H9 (cell line): ENCODE measurements at regions not wholly inside any gene's neighbourhood (a gene's known extent, or its start where the extent isn't known, plus 50 kb on each side); places are given as distances from the start of the nearest gene placed in this dataset.

Experiments used
- DNase-seq: peaks from one replicate; pipeline ENCODE4 v3.0.0-alpha.2; 2017
- H2AFZ ChIP-seq: one replicate; pipeline ENCODE4 v1.6.1; 2013; ENCODE audit warnings: mild to moderate bottlenecking, low read length, control low read depth, moderate library complexity
- H2AK5ac ChIP-seq: 2 replicates; pipeline ENCODE4 v1.6.1; 2013; ENCODE audit warnings: low read length, control low read depth, mixed read lengths; ENCODE audit not compliant: insufficient read length
- H2BK120ac ChIP-seq: one replicate; pipeline ENCODE4 v1.6.1; 2013; ENCODE audit warnings: low read depth, mild to moderate bottlenecking, low read length, control low read depth, inconsistent platforms; ENCODE audit not compliant: poor library complexity, severe bottlenecking
- H2BK12ac ChIP-seq: 2 replicates; pipeline ENCODE4 v1.6.1; 2013; ENCODE audit warnings: low read length, control low read depth, mixed read lengths, low read depth; ENCODE audit not compliant: insufficient read length
- H2BK15ac ChIP-seq: 2 replicates; pipeline ENCODE4 v1.6.1; 2013; ENCODE audit warnings: low read depth, low read length, control low read depth
- H2BK20ac ChIP-seq: one replicate; pipeline ENCODE4 v1.6.1; 2013; ENCODE audit warnings: low read depth, mild to moderate bottlenecking, low read length, control low read depth, inconsistent platforms; ENCODE audit not compliant: poor library complexity, severe bottlenecking
- H2BK5ac ChIP-seq: 2 replicates; pipeline ENCODE4 v1.6.1; 2013; ENCODE audit warnings: low read length, control low read depth, mixed read lengths; ENCODE audit not compliant: insufficient read length
- H3K14ac ChIP-seq: 2 replicates; pipeline ENCODE4 v1.6.1; 2013; ENCODE audit warnings: low read length, control low read depth; ENCODE audit not compliant: insufficient read depth
- H3K18ac ChIP-seq: 2 replicates; pipeline ENCODE4 v1.6.1; 2013; ENCODE audit warnings: low read depth, mild to moderate bottlenecking, mixed read lengths, low read length, control low read depth; ENCODE audit not compliant: insufficient read length
- H3K23ac ChIP-seq: 2 replicates; pipeline ENCODE4 v1.6.1; 2013; ENCODE audit warnings: low read length, control low read depth, mixed read lengths, low read depth; ENCODE audit not compliant: insufficient read length
- H3K23me2 ChIP-seq: 2 replicates; pipeline ENCODE4 v1.6.1; 2013; ENCODE audit warnings: low read depth, mild to moderate bottlenecking, mixed read lengths, low read length, control low read depth; ENCODE audit not compliant: insufficient read length, poor library complexity, severe bottlenecking
- H3K27ac ChIP-seq: 2 replicates; pipeline ENCODE4 v1.5.1; 2013; ENCODE audit warnings: low read length, control low read depth, mixed read lengths, low read depth; ENCODE audit not compliant: insufficient read length
- H3K27me3 ChIP-seq: 2 replicates; pipeline ENCODE4 v1.6.1; 2013; ENCODE audit warnings: low read length, control low read depth, inconsistent platforms; ENCODE audit not compliant: insufficient read depth
- H3K4ac ChIP-seq: 2 replicates; pipeline ENCODE4 v1.6.1; 2013; ENCODE audit warnings: low read depth, mild to moderate bottlenecking, control low read depth, inconsistent platforms, low read length, moderate library complexity
- H3K4me1 ChIP-seq: 2 replicates; pipeline ENCODE4 v1.6.1; 2013; ENCODE audit warnings: low read length, control low read depth, inconsistent platforms; ENCODE audit not compliant: insufficient read depth
- H3K4me2 ChIP-seq: 2 replicates; pipeline ENCODE4 v1.6.1; 2013; ENCODE audit warnings: low read length, control low read depth, mixed read lengths; ENCODE audit not compliant: insufficient read length, insufficient read depth
- H3K56ac ChIP-seq: 2 replicates; pipeline ENCODE4 v1.6.1; 2013; ENCODE audit warnings: low read depth, mild to moderate bottlenecking, mixed read lengths, low read length, control low read depth; ENCODE audit not compliant: insufficient read length
- H3K79me1 ChIP-seq: 2 replicates; pipeline ENCODE4 v1.6.1; 2013; ENCODE audit warnings: low read depth, mild to moderate bottlenecking, moderate library complexity, low read length, control low read depth, inconsistent platforms; ENCODE audit not compliant: insufficient read depth, poor library complexity, severe bottlenecking
- H3K79me2 ChIP-seq: 2 replicates; pipeline ENCODE4 v1.6.1; 2013; ENCODE audit warnings: low read length, control low read depth, inconsistent platforms; ENCODE audit not compliant: insufficient read depth
- H3K9ac ChIP-seq: 2 replicates; pipeline ENCODE4 v1.6.1; 2013; ENCODE audit warnings: low read length, control low read depth, mixed read lengths; ENCODE audit not compliant: insufficient read length; ENCODE audit errors: extremely low read depth
- H3K9me3 ChIP-seq: one replicate; pipeline ENCODE4 v1.6.1; 2013; ENCODE audit warnings: low read depth, low read length, inconsistent platforms; ENCODE audit not compliant: control insufficient read depth
- H3T11ph ChIP-seq: one replicate; pipeline ENCODE4 v1.6.1; 2013; ENCODE audit warnings: mild to moderate bottlenecking, low read length, control low read depth, inconsistent platforms
- H4K20me1 ChIP-seq: one replicate; pipeline ENCODE4 v1.6.1; 2013; ENCODE audit not compliant: control insufficient read depth, insufficient read length, insufficient read depth
- H4K5ac ChIP-seq: 2 replicates; pipeline ENCODE4 v1.6.1; 2013; ENCODE audit warnings: low read depth, mild to moderate bottlenecking, mixed read lengths, low read length, control low read depth; ENCODE audit not compliant: insufficient read length
- H4K8ac ChIP-seq: replicated peaks from 2 replicates; pipeline ENCODE4 v1.6.1; 2013; ENCODE audit warnings: low read length, control low read depth, mixed read lengths, low read depth; ENCODE audit not compliant: insufficient read length
- H4K91ac ChIP-seq: 2 replicates; pipeline ENCODE4 v1.6.1; 2013; ENCODE audit warnings: low read depth, mild to moderate bottlenecking, moderate library complexity, mixed read lengths, low read length, control low read depth; ENCODE audit not compliant: insufficient read length
- H3K27ac Mint-ChIP-seq, 3 experiments: 2 replicates in 2 of 3; 3 replicates in 1 of 3; pipeline ENCODE4 v1.8.0; 2020 to 2021; ENCODE audit warnings: mixed read lengths in 3 of 3, mild to moderate bottlenecking in 1 of 3, moderate library complexity in 1 of 3
- H3K27me3 Mint-ChIP-seq: 2 replicates; pipeline ENCODE4 v1.8.0; 2021; ENCODE audit warnings: low read depth, mild to moderate bottlenecking, moderate library complexity, mixed read lengths
- H3K36me3 Mint-ChIP-seq, 3 experiments: 2 replicates in 2 of 3; 3 replicates in 1 of 3; pipeline ENCODE4 v1.8.0; 2020 to 2021; ENCODE audit warnings: low read depth in 3 of 3, mixed read lengths in 3 of 3; ENCODE audit not compliant: insufficient read depth in 1 of 3
- H3K4me1 Mint-ChIP-seq, 2 experiments: 2 replicates each; pipeline ENCODE4 v1.8.0; 2020; ENCODE audit warnings: mixed read lengths in 2 of 2
- H3K4me3 Mint-ChIP-seq, 2 experiments: 2 replicates in 1 of 2; 3 replicates in 1 of 2; pipeline ENCODE4 v1.8.0; 2020 to 2021; ENCODE audit warnings: mild to moderate bottlenecking in 2 of 2, mixed read lengths in 2 of 2, moderate library complexity in 1 of 2
- H3K9me3 Mint-ChIP-seq, 2 experiments: 2 replicates in 1 of 2; 3 replicates in 1 of 2; pipeline ENCODE4 v1.8.0; 2020; ENCODE audit warnings: mild to moderate bottlenecking in 2 of 2, mixed read lengths in 2 of 2, moderate library complexity in 1 of 2
- CTCF ChIP-seq: fragments of 200-600 bp; sonication (generic); conservative IDR thresholded peaks from 3 replicates; pipeline ENCODE4 v1.8.0; 2021; ENCODE audit warnings: antibody characterized with exemption, mild to moderate bottlenecking
- WGBS: extraction: QIAGEN DNeasy Blood & Tissue Kit; methylation state at CpG from one replicate; pipeline ENCODE4 v1.1.7; 2013; ENCODE audit warnings: missing lambda C conversion rate, low lambda C conversion rate, mixed read lengths; ENCODE audit not compliant: insufficient read length; ENCODE audit errors: extremely low coverage; 5-methylcytosine and 5-hydroxymethylcytosine counted together

- H3K4me1 ChIP-seq, result no peaks in the 10 kb centered on the region
- no peak overlapping the region for H4K5ac ChIP-seq
- H2AK5ac ChIP-seq, result no peak overlapping the region
- TF ChIP-seq CTCF, result no peak
- Mint-ChIP-seq H3K27me3 (no peaks in the 10 kb centered on the region), H3K9me3 (no peaks in the 10 kb centered on the region; a peak in 2 of 5 replicates), H3K4me3 (no peak overlapping the region), H3K27ac (no peak overlapping the region), H3K4me1 (no peaks in the 10 kb centered on the region), H3K36me3 (no peaks in the 10 kb centered on the region)
- H2AFZ ChIP-seq, result no peak overlapping the region
- no peaks in the 10 kb centered on the region for H3K9me3 ChIP-seq
- no peaks in the 10 kb centered on the region for H3K27me3 ChIP-seq
- H3K23ac ChIP-seq, result no peak overlapping the region
- no peaks in the 10 kb centered on the region for H4K20me1 ChIP-seq
- no peaks in the 10 kb centered on the region for H3K79me1 ChIP-seq
- no peak overlapping the region for H3K4ac ChIP-seq
- WGBS, result no CpG with 5 or more reads among the region's 1 CpG
- no peak overlapping the region for H4K8ac ChIP-seq
- H3K56ac ChIP-seq, result no peak overlapping the region
- H3K23me2 ChIP-seq, result no peaks in the 10 kb centered on the region
- DNase-seq, result no peak
- H3T11ph ChIP-seq, result no peak overlapping the region
- H2BK5ac ChIP-seq, result no peak overlapping the region
- no peak overlapping the region for H3K27ac ChIP-seq
- no peaks in the 10 kb centered on the region for H3K79me2 ChIP-seq
- H2BK12ac ChIP-seq, result no peak overlapping the region
- no peak overlapping the region for H3K9ac ChIP-seq
- H2BK20ac ChIP-seq, result no peak overlapping the region
- no peak overlapping the region for H3K4me2 ChIP-seq
- H2BK120ac ChIP-seq, result no peak overlapping the region
- no peak overlapping the region for H4K91ac ChIP-seq
- no peak overlapping the region for H3K18ac ChIP-seq
- no peak overlapping the region for H3K14ac ChIP-seq
- no peak overlapping the region for H2BK15ac ChIP-seq
Measured at GRCh38 chr2:195331129-195331528, 325.9 kb upstream of the SLC39A10 start.
